Effector memory CD8-positive, alpha-beta T cell (primary cell): ENCODE measurements at regions not wholly inside any gene's neighbourhood (a gene's known extent, or its start where the extent isn't known, plus 50 kb on each side); places are given as distances from the start of the nearest gene placed in this dataset.

Source experiments
- ATAC-seq: fragments of 150-1000 bp; cut with Tn5 transposase; replicated peaks from 2 replicates; pipeline ENCODE4 v1.10.0; 2021; ENCODE audit warnings: mild to moderate bottlenecking, moderate library complexity
- DNase-seq, 3 experiments: peaks; one replicate each; pipeline ENCODE4 v3.0.0; 2021
- H3K27ac Mint-ChIP-seq, 2 donors: one replicate each; pipeline ENCODE4 v1.8.0; 2022; ENCODE audit warnings: mild to moderate bottlenecking in 2 of 2, mixed read lengths in 2 of 2, moderate library complexity in 2 of 2
- H3K27me3 Mint-ChIP-seq, 2 donors: one replicate each; pipeline ENCODE4 v1.8.0; 2022; ENCODE audit warnings: mixed read lengths in 2 of 2
- H3K36me3 Mint-ChIP-seq: one replicate; pipeline ENCODE4 v1.8.0; 2022; ENCODE audit warnings: mild to moderate bottlenecking, moderate library complexity, mixed read lengths; ENCODE audit not compliant: insufficient read depth
- H3K4me1 Mint-ChIP-seq, 2 donors: one replicate each; pipeline ENCODE4 v1.8.0; 2022; ENCODE audit warnings: low read depth in 2 of 2, mixed read lengths in 2 of 2
- H3K4me3 Mint-ChIP-seq, 2 donors: one replicate each; pipeline ENCODE4 v1.8.0; 2022; ENCODE audit warnings: mild to moderate bottlenecking in 2 of 2, mixed read lengths in 2 of 2, moderate library complexity in 2 of 2
- H3K9me3 Mint-ChIP-seq, 2 donors: one replicate each; pipeline ENCODE4 v1.8.0; 2022; ENCODE audit warnings: mixed read lengths in 2 of 2

GRCh38 chrX:15971696-15972095, 117.1 kb upstream of the AP1S2 start:
- no peak overlapping the region for H3K4me3 Mint-ChIP-seq
- ATAC-seq = no peak
- no peaks in the 10 kb centered on the region for H3K9me3 Mint-ChIP-seq
- H3K36me3 Mint-ChIP-seq = no peaks in the 10 kb centered on the region
- peaks cover 0 to 5% of the 10 kb centered on the region in 2 donors for H3K4me1 Mint-ChIP-seq
- DNase-seq = no peak
- H3K27me3 Mint-ChIP-seq = no peaks in the 10 kb centered on the region
- H3K27ac Mint-ChIP-seq = no peak overlapping the region

- no peaks in the 10 kb centered on the region for H3K9me3 Mint-ChIP-seq
- no peak overlapping the region for H3K4me3 Mint-ChIP-seq
- H3K4me1 Mint-ChIP-seq = no peaks in the 10 kb centered on the region
- no peaks in the 10 kb centered on the region for H3K36me3 Mint-ChIP-seq
- no peak for DNase-seq
- H3K27ac Mint-ChIP-seq = no peak overlapping the region
- H3K27me3 Mint-ChIP-seq = no peaks in the 10 kb centered on the region
- no peak for ATAC-seq
Measured at GRCh38 chrX:15963858-15964257, 109.2 kb upstream of the AP1S2 start.

GRCh38 chrX:15960237-15960636, 105.6 kb upstream of the AP1S2 start:
- no peaks in the 10 kb centered on the region for H3K9me3 Mint-ChIP-seq

GRCh38 chrX:15956681-15957080, 102.1 kb upstream of the AP1S2 start:
- Mint-ChIP-seq H3K36me3 (no peaks in the 10 kb centered on the region), H3K4me3 (no peak overlapping the region), H3K9me3 (no peaks in the 10 kb centered on the region), H3K27ac (no peak overlapping the region), H3K4me1 (no peaks in the 10 kb centered on the region), H3K27me3 (no peaks in the 10 kb centered on the region)
- DNase-seq (no peak), ATAC-seq (no peak)

More at GRCh38 chrX:15960237-15960636, 105.6 kb upstream of the AP1S2 start:
- H3K4me1 Mint-ChIP-seq = no peaks in the 10 kb centered on the region
- H3K27me3 Mint-ChIP-seq = no peaks in the 10 kb centered on the region
- no peaks in the 10 kb centered on the region for H3K36me3 Mint-ChIP-seq
- ATAC-seq = no peak
- H3K27ac Mint-ChIP-seq = no peak overlapping the region
- DNase-seq = no peak
- H3K4me3 Mint-ChIP-seq = no peak overlapping the region

- H3K36me3 Mint-ChIP-seq = no peaks in the 10 kb centered on the region
- DNase-seq (no peak), ATAC-seq (no peak)
- no peaks in the 10 kb centered on the region for H3K27me3 Mint-ChIP-seq
- no peaks in the 10 kb centered on the region for H3K4me1 Mint-ChIP-seq
- H3K9me3 Mint-ChIP-seq = no peaks in the 10 kb centered on the region
- no peak overlapping the region for H3K4me3 Mint-ChIP-seq
- H3K27ac Mint-ChIP-seq = no peak overlapping the region
Measured at GRCh38 chrX:15953801-15954200, 99.2 kb upstream of the AP1S2 start.

- H3K27ac Mint-ChIP-seq = no peak overlapping the region
- ATAC-seq = no peak
- no peaks in the 10 kb centered on the region for H3K36me3 Mint-ChIP-seq
- no peaks in the 10 kb centered on the region for H3K9me3 Mint-ChIP-seq
- peaks cover 1 to 5% of the 10 kb centered on the region in 2 donors for H3K27me3 Mint-ChIP-seq
- no peak for DNase-seq
- H3K4me3 Mint-ChIP-seq = no peak overlapping the region
- no peaks in the 10 kb centered on the region for H3K4me1 Mint-ChIP-seq
Measured at GRCh38 chrX:15952212-15952611, 97.6 kb upstream of the AP1S2 start.

- ATAC-seq (no peak), DNase-seq (no peak)
- H3K4me1 Mint-ChIP-seq = no peaks in the 10 kb centered on the region
- no peak overlapping the region for H3K27ac Mint-ChIP-seq
- no peaks in the 10 kb centered on the region for H3K36me3 Mint-ChIP-seq
- no peaks in the 10 kb centered on the region for H3K9me3 Mint-ChIP-seq
- H3K4me3 Mint-ChIP-seq = no peak overlapping the region
- H3K27me3 Mint-ChIP-seq = peaks cover 11 to 14% of the 10 kb centered on the region in 2 donors
Measured at GRCh38 chrX:15948318-15948660, 93.7 kb upstream of the AP1S2 start.

- H3K27ac Mint-ChIP-seq = no peak overlapping the region
- no peak overlapping the region for H3K4me3 Mint-ChIP-seq
- DNase-seq (no peak), ATAC-seq (no peak)
- no peaks in the 10 kb centered on the region for H3K9me3 Mint-ChIP-seq
- H3K36me3 Mint-ChIP-seq = no peaks in the 10 kb centered on the region
- peaks cover 11 to 14% of the 10 kb centered on the region in 2 donors for H3K27me3 Mint-ChIP-seq
- H3K4me1 Mint-ChIP-seq = no peaks in the 10 kb centered on the region
Measured at GRCh38 chrX:15947648-15948317, 93.2 kb upstream of the AP1S2 start.

- DNase-seq = no peak
- Mint-ChIP-seq H3K9me3 (no peaks in the 10 kb centered on the region), H3K36me3 (no peaks in the 10 kb centered on the region), H3K4me1 (no peaks in the 10 kb centered on the region), H3K27me3 (peaks cover 11 to 14% of the 10 kb centered on the region in 2 donors), H3K27ac (no peak overlapping the region), H3K4me3 (no peak overlapping the region)
- no peak for ATAC-seq
Measured at GRCh38 chrX:15946783-15947580, 92.4 kb upstream of the AP1S2 start.

- no peak overlapping the region for H3K27ac Mint-ChIP-seq
- no peaks in the 10 kb centered on the region for H3K4me1 Mint-ChIP-seq
- ATAC-seq (no peak), DNase-seq (no peak)
- no peaks in the 10 kb centered on the region for H3K9me3 Mint-ChIP-seq
- peaks cover 14 to 19% of the 10 kb centered on the region in 2 donors for H3K27me3 Mint-ChIP-seq
- no peaks in the 10 kb centered on the region for H3K36me3 Mint-ChIP-seq
- no peak overlapping the region for H3K4me3 Mint-ChIP-seq
Measured at GRCh38 chrX:15943391-15943790, 88.8 kb upstream of the AP1S2 start.

GRCh38 chrX:15942307-15942706, 87.7 kb upstream of the AP1S2 start:
- no peak for DNase-seq
- no peak for ATAC-seq
- Mint-ChIP-seq H3K27ac (no peak overlapping the region), H3K27me3 (peaks cover 9 to 19% of the 10 kb centered on the region in 2 donors), H3K4me1 (no peaks in the 10 kb centered on the region), H3K9me3 (no peaks in the 10 kb centered on the region), H3K36me3 (no peaks in the 10 kb centered on the region), H3K4me3 (no peak overlapping the region)

- no peaks in the 10 kb centered on the region for H3K4me1 Mint-ChIP-seq
- H3K4me3 Mint-ChIP-seq = no peak overlapping the region
- ATAC-seq = no peak
- no peaks in the 10 kb centered on the region for H3K9me3 Mint-ChIP-seq
- no peak for DNase-seq
- no peaks in the 10 kb centered on the region for H3K36me3 Mint-ChIP-seq
- peaks cover 2 to 8% of the 10 kb centered on the region in 2 donors for H3K27me3 Mint-ChIP-seq
- no peak overlapping the region for H3K27ac Mint-ChIP-seq
Measured at GRCh38 chrX:15939737-15940136, 85.1 kb upstream of the AP1S2 start.

GRCh38 chrX:15938072-15938471, 83.5 kb upstream of the AP1S2 start:
- ATAC-seq (no peak), DNase-seq (no peak)
- Mint-ChIP-seq H3K27me3 (peaks cover 6 to 19% of the 10 kb centered on the region in 2 donors), H3K4me1 (no peaks in the 10 kb centered on the region), H3K27ac (no peak overlapping the region), H3K36me3 (no peaks in the 10 kb centered on the region), H3K4me3 (no peak overlapping the region), H3K9me3 (no peaks in the 10 kb centered on the region)

GRCh38 chrX:15931362-15931761, 76.7 kb upstream of the AP1S2 start:
- H3K4me1 Mint-ChIP-seq = no peaks in the 10 kb centered on the region

More at GRCh38 chrX:15931362-15931761, 76.7 kb upstream of the AP1S2 start:
- no peaks in the 10 kb centered on the region for H3K9me3 Mint-ChIP-seq
- no peak for ATAC-seq
- H3K27me3 Mint-ChIP-seq = peaks cover 39 to 51% of the 10 kb centered on the region in 2 donors
- H3K27ac Mint-ChIP-seq = no peak overlapping the region
- no peak for DNase-seq
- no peak overlapping the region for H3K4me3 Mint-ChIP-seq
- no peaks in the 10 kb centered on the region for H3K36me3 Mint-ChIP-seq
